Neural cell (in vitro differentiated cells): ENCODE measurements at regions not wholly inside any gene's neighbourhood (a gene's known extent, or its start where the extent isn't known, plus 50 kb on each side); places are given as distances from the start of the nearest gene placed in this dataset.

Source experiments
- H2AFZ ChIP-seq: fragments of 200-600, 300-800 bp; sonication (generic), shearing (Covaris generic); 2 replicates; pipeline ENCODE4 v1.6.0; 2014; ENCODE audit warnings: low read depth, mild to moderate bottlenecking, antibody characterized with exemption, low read length, moderate library complexity
- H3F3A ChIP-seq: fragments of 200-600 bp; shearing (Covaris generic); 2 replicates; pipeline ENCODE4 v1.6.1; 2016; ENCODE audit warnings: mild to moderate bottlenecking, moderate library complexity, mixed read lengths, antibody characterized with exemption, low read length; ENCODE audit not compliant: insufficient read depth, poor library complexity, severe bottlenecking
- H3K27ac ChIP-seq: fragments of 200-600, 300-800 bp; sonication (generic), shearing (Covaris generic); 2 replicates; pipeline ENCODE4 v1.5.1; 2014; ENCODE audit warnings: mild to moderate bottlenecking, low read length, moderate library complexity
- H3K27me3 ChIP-seq: fragments of 300-800, 200-600 bp; sonication (generic), shearing (Covaris generic); 2 replicates; pipeline ENCODE4 v1.6.0; 2014; ENCODE audit warnings: mild to moderate bottlenecking, low read depth, low read length, moderate library complexity; ENCODE audit not compliant: insufficient read depth
- H3K36me3 ChIP-seq: fragments of 300-800, 200-600 bp; sonication (generic), shearing (Covaris generic); 2 replicates; pipeline ENCODE4 v1.5.1; 2014; ENCODE audit warnings: mild to moderate bottlenecking, antibody characterized with exemption, low read length, moderate library complexity; ENCODE audit not compliant: insufficient read depth
- H3K4me2 ChIP-seq: fragments of 300-800, 200-600 bp; sonication (generic), shearing (Covaris generic); 2 replicates; pipeline ENCODE4 v1.6.0; 2014; ENCODE audit warnings: mild to moderate bottlenecking, low read length
- H3K4me3 ChIP-seq: fragments of 300-800, 200-600 bp; sonication (generic), shearing (Covaris generic); 2 replicates; pipeline ENCODE4 v1.5.1; 2014; ENCODE audit warnings: mild to moderate bottlenecking, low read length, moderate library complexity
- H3K79me2 ChIP-seq: fragments of 200-600 bp; shearing (Covaris generic); replicated peaks from 2 replicates; pipeline ENCODE4 v1.6.0; 2014; ENCODE audit warnings: mild to moderate bottlenecking, low read length, moderate library complexity; ENCODE audit not compliant: insufficient read depth
- H3K9ac ChIP-seq: fragments of 300-800, 200-600 bp; sonication (generic), shearing (Covaris generic); 2 replicates; pipeline ENCODE4 v1.6.1; 2016; ENCODE audit warnings: mild to moderate bottlenecking, low read length, mixed read lengths
- H3K9me2 ChIP-seq: fragments of 200-600 bp; shearing (Covaris generic); 2 replicates; pipeline ENCODE4 v1.6.1; 2016; ENCODE audit warnings: mild to moderate bottlenecking, low read length, mixed read lengths; ENCODE audit not compliant: insufficient read depth
- H3K9me3 ChIP-seq: fragments of 200-600, 300-800 bp; sonication (generic), shearing (Covaris generic); 2 replicates; pipeline ENCODE4 v1.6.1; 2016; ENCODE audit warnings: mild to moderate bottlenecking, mixed run types, low read length, moderate library complexity, mixed read lengths
- H4K20me1 ChIP-seq: fragments of 200-600 bp; shearing (Covaris generic); 2 replicates; pipeline ENCODE4 v1.6.1; 2016; ENCODE audit warnings: mild to moderate bottlenecking, mixed run types; ENCODE audit not compliant: insufficient read depth
- EP300 ChIP-seq: fragments of 450-650 bp; conservative IDR thresholded peaks from 2 replicates; pipeline ENCODE4 v1.6.1; 2014; ENCODE audit warnings: antibody characterized with exemption, mild to moderate bottlenecking, moderate library complexity; ENCODE audit not compliant: poor library complexity, severe bottlenecking
- EZH2 ChIP-seq: fragments of 200-600, 300-800 bp; shearing (Covaris generic), sonication (generic); IDR thresholded peaks from 2 replicates; pipeline ENCODE4 v1.6.1; 2014; ENCODE audit warnings: antibody characterized with exemption, low read length, borderline replicate concordance, mild to moderate bottlenecking; ENCODE audit not compliant: insufficient read depth, poor library complexity, severe bottlenecking
- MXI1 ChIP-seq: fragments of 450-650 bp; conservative IDR thresholded peaks from 2 replicates; pipeline ENCODE4 v1.6.1; 2014; ENCODE audit warnings: antibody characterized with exemption, mild to moderate bottlenecking; ENCODE audit not compliant: poor library complexity, severe bottlenecking
- POLR2AphosphoS5 ChIP-seq: IDR thresholded peaks from 2 replicates; pipeline ENCODE4 v1.6.1; 2012
- RAD21 ChIP-seq: fragments of 450-650 bp; conservative IDR thresholded peaks from 2 replicates; pipeline ENCODE4 v1.6.1; 2014; ENCODE audit warnings: antibody characterized with exemption, mild to moderate bottlenecking, moderate library complexity
- SMC3 ChIP-seq: fragments of 450-650 bp; conservative IDR thresholded peaks from 2 replicates; pipeline ENCODE4 v1.6.1; 2014; ENCODE audit warnings: antibody characterized with exemption, mild to moderate bottlenecking, moderate library complexity; ENCODE audit not compliant: poor library complexity
- TAF1 ChIP-seq: IDR thresholded peaks from 2 replicates; pipeline ENCODE4 v1.6.1; 2012; ENCODE audit warnings: low read depth
- TF ChIP-seq, protein P1 (sequence below): IDR thresholded peaks from 2 replicates; pipeline ENCODE4 v1.6.1; 2012; ENCODE audit warnings: borderline replicate concordance
- TF ChIP-seq, protein P2 (sequence below): fragments of 450-650 bp; IDR thresholded peaks from 2 replicates; pipeline ENCODE4 v1.5.1; 2014; ENCODE audit warnings: antibody characterized with exemption, mild to moderate bottlenecking, moderate library complexity; ENCODE audit not compliant: poor library complexity, severe bottlenecking

DNA sequence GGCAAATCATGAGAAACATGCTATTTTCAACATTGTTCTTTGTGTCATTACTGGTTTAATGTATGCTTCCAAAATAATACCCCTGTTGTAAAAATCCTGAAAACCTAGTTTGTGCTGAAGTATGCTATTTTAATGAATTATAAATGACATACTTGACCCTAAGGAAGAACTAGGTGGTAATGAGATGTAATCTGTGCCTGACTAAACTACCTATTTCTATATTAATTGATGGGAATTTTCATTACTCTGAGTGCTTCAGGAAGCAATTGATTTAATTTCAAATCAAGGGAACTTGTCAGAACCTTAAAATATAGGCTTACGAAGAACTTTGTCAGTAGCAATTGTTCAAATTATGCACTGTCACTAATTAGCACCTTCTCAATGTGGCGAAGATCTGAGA lies 1005.6 kb upstream of the SLC10A2 start:
- TF ChIP-seq, protein P1, sequence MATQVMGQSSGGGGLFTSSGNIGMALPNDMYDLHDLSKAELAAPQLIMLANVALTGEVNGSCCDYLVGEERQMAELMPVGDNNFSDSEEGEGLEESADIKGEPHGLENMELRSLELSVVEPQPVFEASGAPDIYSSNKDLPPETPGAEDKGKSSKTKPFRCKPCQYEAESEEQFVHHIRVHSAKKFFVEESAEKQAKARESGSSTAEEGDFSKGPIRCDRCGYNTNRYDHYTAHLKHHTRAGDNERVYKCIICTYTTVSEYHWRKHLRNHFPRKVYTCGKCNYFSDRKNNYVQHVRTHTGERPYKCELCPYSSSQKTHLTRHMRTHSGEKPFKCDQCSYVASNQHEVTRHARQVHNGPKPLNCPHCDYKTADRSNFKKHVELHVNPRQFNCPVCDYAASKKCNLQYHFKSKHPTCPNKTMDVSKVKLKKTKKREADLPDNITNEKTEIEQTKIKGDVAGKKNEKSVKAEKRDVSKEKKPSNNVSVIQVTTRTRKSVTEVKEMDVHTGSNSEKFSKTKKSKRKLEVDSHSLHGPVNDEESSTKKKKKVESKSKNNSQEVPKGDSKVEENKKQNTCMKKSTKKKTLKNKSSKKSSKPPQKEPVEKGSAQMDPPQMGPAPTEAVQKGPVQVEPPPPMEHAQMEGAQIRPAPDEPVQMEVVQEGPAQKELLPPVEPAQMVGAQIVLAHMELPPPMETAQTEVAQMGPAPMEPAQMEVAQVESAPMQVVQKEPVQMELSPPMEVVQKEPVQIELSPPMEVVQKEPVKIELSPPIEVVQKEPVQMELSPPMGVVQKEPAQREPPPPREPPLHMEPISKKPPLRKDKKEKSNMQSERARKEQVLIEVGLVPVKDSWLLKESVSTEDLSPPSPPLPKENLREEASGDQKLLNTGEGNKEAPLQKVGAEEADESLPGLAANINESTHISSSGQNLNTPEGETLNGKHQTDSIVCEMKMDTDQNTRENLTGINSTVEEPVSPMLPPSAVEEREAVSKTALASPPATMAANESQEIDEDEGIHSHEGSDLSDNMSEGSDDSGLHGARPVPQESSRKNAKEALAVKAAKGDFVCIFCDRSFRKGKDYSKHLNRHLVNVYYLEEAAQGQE = no peak
- no peak for TF ChIP-seq EZH2
- no peak for TF ChIP-seq POLR2AphosphoS5
- TF ChIP-seq TAF1 = no peak
- no peak for TF ChIP-seq MXI1
- no peak for TF ChIP-seq SMC3
- TF ChIP-seq, protein P2, sequence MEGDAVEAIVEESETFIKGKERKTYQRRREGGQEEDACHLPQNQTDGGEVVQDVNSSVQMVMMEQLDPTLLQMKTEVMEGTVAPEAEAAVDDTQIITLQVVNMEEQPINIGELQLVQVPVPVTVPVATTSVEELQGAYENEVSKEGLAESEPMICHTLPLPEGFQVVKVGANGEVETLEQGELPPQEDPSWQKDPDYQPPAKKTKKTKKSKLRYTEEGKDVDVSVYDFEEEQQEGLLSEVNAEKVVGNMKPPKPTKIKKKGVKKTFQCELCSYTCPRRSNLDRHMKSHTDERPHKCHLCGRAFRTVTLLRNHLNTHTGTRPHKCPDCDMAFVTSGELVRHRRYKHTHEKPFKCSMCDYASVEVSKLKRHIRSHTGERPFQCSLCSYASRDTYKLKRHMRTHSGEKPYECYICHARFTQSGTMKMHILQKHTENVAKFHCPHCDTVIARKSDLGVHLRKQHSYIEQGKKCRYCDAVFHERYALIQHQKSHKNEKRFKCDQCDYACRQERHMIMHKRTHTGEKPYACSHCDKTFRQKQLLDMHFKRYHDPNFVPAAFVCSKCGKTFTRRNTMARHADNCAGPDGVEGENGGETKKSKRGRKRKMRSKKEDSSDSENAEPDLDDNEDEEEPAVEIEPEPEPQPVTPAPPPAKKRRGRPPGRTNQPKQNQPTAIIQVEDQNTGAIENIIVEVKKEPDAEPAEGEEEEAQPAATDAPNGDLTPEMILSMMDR = no peak
- TF ChIP-seq RAD21 = no peak
- TF ChIP-seq EP300 = no peak
- Histone ChIP-seq H2AFZ (no peak overlapping the region), H3K79me2 (no peaks in the 10 kb centered on the region)

DNA sequence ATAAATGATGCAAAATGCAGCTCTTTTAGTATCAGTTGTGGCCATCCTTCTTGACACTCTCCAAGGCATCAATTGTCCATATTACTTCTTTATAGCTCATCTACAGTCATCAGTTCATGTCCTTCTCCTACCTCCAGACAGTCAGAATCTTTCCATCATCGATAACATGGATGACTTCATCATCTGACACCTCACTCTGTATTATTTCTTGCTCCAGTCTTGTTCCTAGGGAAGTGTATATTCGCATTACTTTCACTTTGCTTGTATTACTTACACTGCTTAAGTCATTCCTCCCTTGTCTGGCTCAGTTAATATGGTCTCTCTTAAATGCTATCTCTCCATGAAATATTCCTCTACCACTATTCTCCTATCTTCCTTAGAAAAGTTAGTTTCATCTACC lies 999.1 kb upstream of the SLC10A2 start:
- Histone ChIP-seq H3F3A (no peaks in the 10 kb centered on the region), H4K20me1 (no peaks in the 10 kb centered on the region), H3K27me3 (no peaks in the 10 kb centered on the region), H3K4me2 (no peak overlapping the region), H3K79me2 (no peaks in the 10 kb centered on the region), H3K9me3 (no peaks in the 10 kb centered on the region), H3K27ac (no peak overlapping the region), H3K9ac (no peak overlapping the region), H3K4me3 (no peak overlapping the region), H2AFZ (no peak overlapping the region), H3K36me3 (no peaks in the 10 kb centered on the region), H3K9me2 (no peaks in the 10 kb centered on the region)
- TF ChIP-seq, protein P1 = no peak
- TF ChIP-seq SMC3 (no peak), RAD21 (no peak), MXI1 (no peak), EZH2 (no peak), POLR2AphosphoS5 (no peak)
- TF ChIP-seq, protein P2 = no peak

More for the DNA sequence above, 1005.6 kb upstream of the SLC10A2 start:
- Histone ChIP-seq H3K36me3 (no peaks in the 10 kb centered on the region), H3K9me3 (no peaks in the 10 kb centered on the region), H3F3A (no peaks in the 10 kb centered on the region), H3K4me3 (no peak overlapping the region), H4K20me1 (no peaks in the 10 kb centered on the region), H3K27me3 (no peaks in the 10 kb centered on the region), H3K9ac (no peak overlapping the region), H3K9me2 (no peaks in the 10 kb centered on the region), H3K27ac (no peak overlapping the region), H3K4me2 (no peak overlapping the region)
